Activated naive CD4-positive, alpha-beta T cell treated with anti-CD3 and anti-CD28 coated beads, Interleukin-2, amount 50 U/mL, for 16 hours (primary cell): ENCODE measurements at regions not wholly inside any gene's neighbourhood (a gene's known extent, or its start where the extent isn't known, plus 50 kb on each side); places are given as distances from the start of the nearest gene placed in this dataset.

Source experiments
- DNase-seq: peaks from one replicate; pipeline ENCODE4 v3.0.0-alpha.2; 2020

DNA sequence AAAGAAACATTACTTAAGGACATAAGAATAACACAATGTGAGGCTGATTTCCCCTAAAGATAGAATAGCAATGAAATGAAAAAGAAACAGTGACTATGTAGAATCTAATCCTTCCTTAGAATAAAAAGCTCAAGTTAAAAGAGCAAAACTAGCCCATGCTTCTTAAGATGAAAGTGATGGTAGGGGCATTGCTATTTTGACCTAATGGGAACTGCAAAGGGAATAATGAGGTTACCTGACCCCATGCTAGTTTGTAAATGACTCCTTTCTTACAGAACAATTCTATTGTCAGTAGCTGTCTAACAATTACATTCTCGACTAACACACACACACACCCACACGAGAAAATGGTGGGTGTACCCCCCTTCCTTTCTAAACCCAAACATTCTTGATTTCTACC is 575.8 kb downstream of the CSNK1G3 start:
- DNase-seq = no peak

DNA sequence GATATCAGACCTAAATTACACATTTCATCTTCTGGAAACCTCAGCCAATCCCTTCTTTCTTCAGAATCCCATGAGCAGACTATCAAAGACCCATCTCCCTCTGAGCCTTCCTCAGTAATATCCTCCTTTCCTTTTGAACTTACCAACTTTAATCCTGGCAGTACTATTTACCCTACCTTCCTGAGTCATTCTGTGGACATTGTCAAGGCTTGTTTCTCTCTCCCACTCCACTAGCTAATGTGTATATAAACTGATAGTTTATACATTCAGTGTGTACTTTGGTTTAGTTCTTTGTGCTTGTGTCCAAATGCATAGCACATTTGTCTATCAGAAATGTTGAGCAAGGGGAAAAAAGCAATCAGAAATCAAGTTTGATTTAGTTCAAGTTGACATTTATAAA is 568.3 kb downstream of the CSNK1G3 start:
- DNase-seq = no peak

- DNase-seq = no peak
These were observed 567.1 kb downstream of the CSNK1G3 start for GRCh38 chr5:124079062-124079461.

DNA sequence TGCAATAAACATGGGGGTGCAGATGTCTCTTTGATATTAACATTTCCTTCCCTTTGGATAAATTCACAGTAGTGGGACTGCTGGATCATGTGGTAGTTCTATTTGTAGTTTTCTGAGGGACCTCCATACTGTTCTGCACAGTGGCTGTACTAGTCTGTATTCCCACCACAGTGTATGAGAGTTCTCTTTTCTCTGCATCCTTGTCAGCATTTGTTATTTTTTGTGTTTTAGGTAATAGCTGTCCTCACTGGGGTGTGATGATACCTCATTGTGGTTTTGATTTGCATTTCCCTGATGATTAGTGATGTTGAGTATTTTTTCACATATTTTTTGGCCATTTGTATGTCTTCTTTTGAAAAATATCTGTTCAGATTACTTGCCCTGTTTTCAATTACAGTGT is 562.5 kb downstream of the CSNK1G3 start:
- no peak for DNase-seq

- DNase-seq = no peak
These were observed 560.6 kb downstream of the CSNK1G3 start for GRCh38 chr5:124072570-124072969.

GRCh38 chr5:124071039-124071438 is 559.1 kb downstream of the CSNK1G3 start:
- no peak for DNase-seq

DNA sequence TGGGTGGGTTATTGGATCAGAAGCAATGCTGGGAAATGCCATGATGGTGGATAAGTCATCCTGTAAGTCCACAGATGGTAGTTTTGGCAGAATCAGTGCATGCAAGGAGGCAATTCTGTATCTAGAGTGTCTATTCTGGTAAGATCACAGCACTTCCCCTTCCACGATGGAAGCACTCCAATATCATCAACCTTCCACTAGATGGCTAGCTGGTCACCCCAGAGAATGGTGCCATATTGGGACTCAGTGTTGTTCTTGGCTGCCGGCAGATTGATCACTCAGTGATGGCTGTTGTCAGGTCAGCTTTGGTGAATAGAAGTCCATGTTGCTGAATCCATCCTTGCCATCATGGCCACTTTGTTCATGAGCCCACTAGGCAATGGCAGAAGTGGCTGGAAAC is 553.5 kb downstream of the CSNK1G3 start:
- no peak for DNase-seq

- no peak for DNase-seq
These were observed 553.0 kb downstream of the CSNK1G3 start for GRCh38 chr5:124064956-124065355.

- no peak for DNase-seq
These were observed 549.7 kb downstream of the CSNK1G3 start for GRCh38 chr5:124061663-124062062.

DNA sequence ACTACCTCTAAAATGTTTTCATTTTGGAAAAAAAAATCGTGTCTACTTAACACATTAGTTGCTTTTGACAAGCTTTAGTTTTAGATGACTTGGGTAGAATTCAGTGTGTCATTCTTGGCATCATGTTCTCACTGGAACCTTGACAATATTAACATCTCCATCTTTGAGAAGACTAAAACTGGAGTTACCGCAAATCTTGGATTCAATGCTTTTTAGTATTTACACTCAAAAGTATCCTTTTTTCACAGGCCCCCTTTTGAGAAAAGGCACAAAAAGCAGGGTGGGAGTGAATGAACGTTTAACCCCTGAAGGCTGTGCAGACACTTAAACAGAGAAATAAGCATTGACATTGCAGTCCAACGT is 549.1 kb downstream of the CSNK1G3 start:
- DNase-seq = no peak

DNA sequence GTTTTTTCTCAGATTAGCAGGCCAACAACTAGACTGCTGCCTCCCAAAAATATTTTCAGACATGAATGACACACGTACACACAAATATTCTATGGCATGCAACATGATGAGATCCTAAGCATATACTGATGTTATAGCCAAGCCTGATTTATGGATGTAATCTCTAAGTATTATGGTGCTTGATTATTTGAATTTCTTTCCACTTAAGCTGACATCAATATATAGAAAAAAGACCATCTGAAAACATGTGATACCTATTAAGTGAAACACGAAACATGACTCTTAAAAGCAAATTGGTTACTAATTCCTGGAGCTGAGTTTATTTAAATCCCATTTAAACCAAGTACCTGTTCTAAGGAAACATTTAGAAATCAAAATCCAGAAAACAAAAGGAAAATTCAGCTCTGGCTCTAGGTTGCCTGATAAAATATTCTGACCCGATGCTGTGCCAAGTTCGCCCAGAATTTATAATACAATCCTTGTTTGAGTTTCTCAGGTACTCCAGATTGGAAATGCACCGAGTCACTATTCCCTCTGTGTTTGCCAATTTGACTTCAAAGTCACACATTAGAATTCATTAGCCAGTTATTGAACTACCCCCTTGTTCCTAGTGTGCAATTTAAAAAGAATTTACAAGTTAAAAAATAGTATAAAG is 548.6 kb downstream of the CSNK1G3 start:
- DNase-seq = no peak

- DNase-seq = no peak
These were observed 548.0 kb downstream of the CSNK1G3 start for GRCh38 chr5:124060011-124060410.

- DNase-seq = no peak
These were observed 547.2 kb downstream of the CSNK1G3 start for GRCh38 chr5:124059200-124059599.

GRCh38 chr5:124057724-124058231 is 545.8 kb downstream of the CSNK1G3 start:
- no peak for DNase-seq

- DNase-seq = no peak
These were observed 545.2 kb downstream of the CSNK1G3 start for GRCh38 chr5:124056991-124057723.

GRCh38 chr5:124056326-124056990 is 544.5 kb downstream of the CSNK1G3 start:
- no peak for DNase-seq

- DNase-seq = no peak
These were observed 543.8 kb downstream of the CSNK1G3 start for GRCh38 chr5:124055751-124056150.

DNA sequence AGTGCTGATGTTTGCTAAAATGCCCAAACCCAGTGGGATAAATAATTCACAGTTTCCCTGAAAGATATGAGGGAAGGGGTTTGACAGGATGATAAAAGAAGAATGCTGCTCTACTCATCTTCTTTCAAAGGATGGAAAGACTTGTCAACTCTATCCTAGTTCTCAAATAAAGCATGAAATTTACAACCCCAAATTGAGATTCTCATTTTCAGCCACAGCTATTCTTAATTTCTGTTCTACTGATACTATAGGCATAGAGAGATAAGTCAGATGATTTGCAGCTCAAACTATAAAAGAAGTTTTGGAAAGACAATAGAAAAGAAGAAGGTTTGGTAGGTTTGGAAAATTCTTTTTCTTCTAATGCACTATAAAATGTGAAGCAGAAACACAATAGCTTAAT is 542.6 kb downstream of the CSNK1G3 start:
- no peak for DNase-seq

DNA sequence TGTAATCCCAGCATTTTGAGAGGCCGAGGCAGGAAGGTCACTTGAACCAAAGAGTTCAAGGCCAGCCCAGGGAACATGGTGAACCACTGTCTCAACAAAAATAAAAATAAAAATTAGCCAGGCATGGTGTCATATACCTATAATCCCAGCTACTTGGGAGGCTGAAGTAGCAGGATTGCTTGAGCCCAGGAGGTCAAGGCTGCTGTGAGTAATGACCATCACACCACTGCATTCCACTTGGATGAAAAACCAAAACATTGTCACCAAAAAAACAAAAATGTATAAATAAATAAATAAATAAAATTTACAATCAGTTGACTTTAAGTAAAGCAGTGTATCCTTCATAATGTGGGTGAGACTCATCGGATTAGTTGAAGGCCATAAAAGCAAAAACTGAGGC is 541.4 kb downstream of the CSNK1G3 start:
- DNase-seq = no peak

GRCh38 chr5:124052201-124052600 is 540.2 kb downstream of the CSNK1G3 start:
- DNase-seq = no peak

DNA sequence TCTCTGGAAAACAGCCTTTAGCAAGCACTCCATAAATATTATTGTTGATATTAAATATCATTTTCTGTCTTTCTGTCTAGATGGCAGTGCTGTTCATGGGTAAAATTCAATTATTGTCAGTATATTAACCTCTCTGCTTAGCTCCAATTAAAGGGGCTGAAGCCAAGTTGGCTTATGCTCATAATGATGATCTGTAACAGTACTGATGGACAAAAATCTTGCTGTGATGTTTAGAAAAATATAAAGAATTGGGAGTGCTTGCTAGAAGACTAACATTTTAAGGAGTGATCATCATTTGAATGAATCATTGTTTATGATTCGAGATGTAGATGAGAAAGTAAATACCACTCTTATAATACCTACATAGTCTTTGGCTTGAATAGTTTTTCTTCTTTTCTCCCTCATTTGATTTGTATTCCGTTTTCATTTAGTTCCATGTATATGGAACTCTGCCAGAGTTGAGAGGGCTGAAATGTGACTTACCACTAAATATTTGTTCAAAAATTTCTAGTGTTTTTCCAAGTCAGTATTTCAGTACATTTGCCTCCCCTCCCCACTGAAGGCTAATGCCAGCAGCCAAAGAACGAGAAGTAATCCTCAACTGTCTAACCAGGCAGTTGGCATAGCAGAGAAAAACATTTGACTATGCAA is 538.3 kb downstream of the CSNK1G3 start:
- DNase-seq = no peak

GRCh38 chr5:124045412-124045811 is 533.4 kb downstream of the CSNK1G3 start:
- no peak for DNase-seq

GRCh38 chr5:124044613-124045012 is 532.6 kb downstream of the CSNK1G3 start:
- no peak for DNase-seq

- DNase-seq = no peak
These were observed 531.5 kb downstream of the CSNK1G3 start for GRCh38 chr5:124043456-124043855.
